HepG2 (cell line): ENCODE measurements at regions not wholly inside any gene's neighbourhood (a gene's known extent, or its start where the extent isn't known, plus 50 kb on each side); places are given as distances from the start of the nearest gene placed in this dataset.

Source experiments
- ATF7-NPFF ChIP-seq: sonication (generic); formaldehyde crosslinking; IDR thresholded peaks from 2 replicates; pipeline ENCODE4 v1.8.1; 2023; ENCODE audit warnings: mild to moderate bottlenecking, low read depth, missing genetic modification reagents, moderate library complexity
- DR1 ChIP-seq: sonication (generic); formaldehyde crosslinking; IDR thresholded peaks from 2 replicates; pipeline ENCODE4 v1.8.0; 2021; ENCODE audit warnings: mild to moderate bottlenecking, missing genetic modification reagents, inconsistent platforms
- FOXP1 ChIP-seq, 2 experiments: fragments of 450-650 bp in 1 of 2; IDR thresholded peaks; 2 replicates each; pipeline ENCODE4 v1.6.1; 2017 to 2018; ENCODE audit warnings: antibody characterized with exemption in 1 of 2
- RAD21 ChIP-seq: fragments of 450-650 bp; formaldehyde crosslinking; IDR thresholded peaks from 2 replicates; pipeline ENCODE4 v1.5.0; 2020; ENCODE audit warnings: mild to moderate bottlenecking
- RARA ChIP-seq: IDR thresholded peaks from 2 replicates; pipeline ENCODE4 v1.6.1; 2016; ENCODE audit warnings: missing genetic modification reagents, missing compliant biosample characterization
- REL ChIP-seq: sonication (generic); formaldehyde crosslinking; conservative IDR thresholded peaks from 2 replicates; pipeline ENCODE4 v1.8.0; 2022; ENCODE audit warnings: mild to moderate bottlenecking, missing genetic modification reagents, moderate library complexity
- ZNF274 ChIP-seq: sonication (generic); formaldehyde crosslinking; IDR thresholded peaks from 2 replicates; pipeline ENCODE4 v1.5.1; 2020; ENCODE audit warnings: mild to moderate bottlenecking, missing genetic modification reagents
- TF ChIP-seq, protein P1 (sequence below), 2 experiments: IDR thresholded peaks; 2 replicates each; pipeline ENCODE4 v1.6.1; 2011 to 2012; ENCODE audit warnings: low read length in 2 of 2, borderline replicate concordance in 1 of 2, low read depth in 1 of 2, mild to moderate bottlenecking in 1 of 2, moderate library complexity in 1 of 2
- TF ChIP-seq, protein P2 (sequence below): sonication (generic); formaldehyde crosslinking; IDR thresholded peaks from 2 replicates; pipeline ENCODE4 v1.4.0; 2020; ENCODE audit warnings: missing genetic modification reagents

DNA sequence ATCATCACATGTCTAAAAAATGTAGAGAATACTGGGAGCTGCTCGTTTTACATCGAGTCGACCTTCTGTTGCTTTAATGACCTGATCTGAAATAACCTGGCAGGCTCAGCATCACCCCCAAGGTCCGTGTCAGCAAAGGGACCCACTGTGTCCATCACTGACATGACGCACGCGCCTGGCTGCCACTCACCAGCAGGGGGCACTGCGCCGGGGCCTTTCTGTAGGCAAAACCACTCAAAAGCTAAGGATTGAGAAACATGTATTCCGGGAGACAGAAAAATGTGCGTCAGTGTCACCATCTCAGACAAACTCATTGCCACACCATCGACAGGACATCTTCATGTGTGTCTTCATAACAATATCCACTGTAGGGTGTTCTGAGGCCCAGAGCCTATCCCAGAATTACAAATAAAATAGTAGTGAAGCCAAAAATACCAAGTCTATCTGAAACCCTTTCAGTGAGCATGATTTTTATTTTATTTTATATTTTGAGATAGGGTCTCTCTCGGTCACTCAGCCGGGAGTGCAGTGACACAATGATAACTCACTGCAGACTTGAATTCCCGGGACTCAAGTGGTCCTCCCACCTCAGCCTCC, 130.3 kb upstream of the LSM14A start (continued):
- TF ChIP-seq, protein P1, sequence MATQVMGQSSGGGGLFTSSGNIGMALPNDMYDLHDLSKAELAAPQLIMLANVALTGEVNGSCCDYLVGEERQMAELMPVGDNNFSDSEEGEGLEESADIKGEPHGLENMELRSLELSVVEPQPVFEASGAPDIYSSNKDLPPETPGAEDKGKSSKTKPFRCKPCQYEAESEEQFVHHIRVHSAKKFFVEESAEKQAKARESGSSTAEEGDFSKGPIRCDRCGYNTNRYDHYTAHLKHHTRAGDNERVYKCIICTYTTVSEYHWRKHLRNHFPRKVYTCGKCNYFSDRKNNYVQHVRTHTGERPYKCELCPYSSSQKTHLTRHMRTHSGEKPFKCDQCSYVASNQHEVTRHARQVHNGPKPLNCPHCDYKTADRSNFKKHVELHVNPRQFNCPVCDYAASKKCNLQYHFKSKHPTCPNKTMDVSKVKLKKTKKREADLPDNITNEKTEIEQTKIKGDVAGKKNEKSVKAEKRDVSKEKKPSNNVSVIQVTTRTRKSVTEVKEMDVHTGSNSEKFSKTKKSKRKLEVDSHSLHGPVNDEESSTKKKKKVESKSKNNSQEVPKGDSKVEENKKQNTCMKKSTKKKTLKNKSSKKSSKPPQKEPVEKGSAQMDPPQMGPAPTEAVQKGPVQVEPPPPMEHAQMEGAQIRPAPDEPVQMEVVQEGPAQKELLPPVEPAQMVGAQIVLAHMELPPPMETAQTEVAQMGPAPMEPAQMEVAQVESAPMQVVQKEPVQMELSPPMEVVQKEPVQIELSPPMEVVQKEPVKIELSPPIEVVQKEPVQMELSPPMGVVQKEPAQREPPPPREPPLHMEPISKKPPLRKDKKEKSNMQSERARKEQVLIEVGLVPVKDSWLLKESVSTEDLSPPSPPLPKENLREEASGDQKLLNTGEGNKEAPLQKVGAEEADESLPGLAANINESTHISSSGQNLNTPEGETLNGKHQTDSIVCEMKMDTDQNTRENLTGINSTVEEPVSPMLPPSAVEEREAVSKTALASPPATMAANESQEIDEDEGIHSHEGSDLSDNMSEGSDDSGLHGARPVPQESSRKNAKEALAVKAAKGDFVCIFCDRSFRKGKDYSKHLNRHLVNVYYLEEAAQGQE (IDR thresholded peaks at IDR 0.05; ENCODE audit: borderline replicate concordance in 1 of 2, low read depth in 1 of 2, low read length in 2 of 2): no peak
- TF ChIP-seq FOXP1 (IDR thresholded peaks at IDR 0.05) (no peak), FOXP1 (CRISPR knock-in tag; IDR thresholded peaks at IDR 0.05) (no peak), ATF7-NPFF (no peak), REL (CRISPR knock-in tag) (no peak), ZNF274 (no peak), RARA (no peak), RAD21 (CRISPR knock-in tag) (0 out of 2 replicates have a peak, but pooled peaks have one; percentile 33), DR1 (CRISPR knock-in tag) (no peak)
- TF ChIP-seq, protein P2, sequence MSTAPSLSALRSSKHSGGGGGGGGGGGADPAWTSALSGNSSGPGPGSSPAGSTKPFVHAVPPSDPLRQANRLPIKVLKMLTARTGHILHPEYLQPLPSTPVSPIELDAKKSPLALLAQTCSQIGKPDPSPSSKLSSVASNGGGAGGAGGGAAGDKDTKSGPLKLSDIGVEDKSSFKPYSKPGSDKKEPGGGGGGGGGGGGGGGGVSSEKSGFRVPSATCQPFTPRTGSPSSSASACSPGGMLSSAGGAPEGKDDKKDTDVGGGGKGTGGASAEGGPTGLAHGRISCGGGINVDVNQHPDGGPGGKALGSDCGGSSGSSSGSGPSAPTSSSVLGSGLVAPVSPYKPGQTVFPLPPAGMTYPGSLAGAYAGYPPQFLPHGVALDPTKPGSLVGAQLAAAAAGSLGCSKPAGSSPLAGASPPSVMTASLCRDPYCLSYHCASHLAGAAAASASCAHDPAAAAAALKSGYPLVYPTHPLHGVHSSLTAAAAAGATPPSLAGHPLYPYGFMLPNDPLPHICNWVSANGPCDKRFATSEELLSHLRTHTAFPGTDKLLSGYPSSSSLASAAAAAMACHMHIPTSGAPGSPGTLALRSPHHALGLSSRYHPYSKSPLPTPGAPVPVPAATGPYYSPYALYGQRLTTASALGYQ (CRISPR knock-in tag): no peak
